AG09309 (cell line): ENCODE measurements at regions not wholly inside any gene's neighbourhood (a gene's known extent, or its start where the extent isn't known, plus 50 kb on each side); places are given as distances from the start of the nearest gene placed in this dataset.

Experiments used
- DNase-seq: peaks from one replicate; pipeline ENCODE4 v3.0.0-alpha.2; 2010; ENCODE audit warnings: low read depth
- H3K4me3 ChIP-seq: 2 replicates; pipeline ENCODE4 v1.5.1; 2011; ENCODE audit warnings: mild to moderate bottlenecking, low read depth, low read length, moderate library complexity; ENCODE audit not compliant: control insufficient read depth
- CTCF ChIP-seq: IDR thresholded peaks from 2 replicates; pipeline ENCODE4 v1.5.1; 2011; ENCODE audit warnings: mild to moderate bottlenecking, low read depth, low read length, inconsistent platforms; ENCODE audit not compliant: insufficient read depth, control insufficient read depth; ENCODE audit errors: missing control alignments

GRCh38 chr12:67579662-67580003 is 68.9 kb upstream of the DYRK2 start:
- no peak for DNase-seq
- no peak overlapping the region for H3K4me3 ChIP-seq
- no peak for TF ChIP-seq CTCF

GRCh38 chr12:67582238-67582834 is 66.2 kb upstream of the DYRK2 start:
- H3K4me3 ChIP-seq: no peak overlapping the region
- no peak for TF ChIP-seq CTCF
- DNase-seq: no peak

- no peak for DNase-seq
Measured at GRCh38 chr12:67582844-67583243, 65.7 kb upstream of the DYRK2 start.

GRCh38 chr12:67586951-67587350 is 61.6 kb upstream of the DYRK2 start:
- TF ChIP-seq CTCF: no peak
- DNase-seq: no peak
- no peak overlapping the region for H3K4me3 ChIP-seq

More at GRCh38 chr12:67582844-67583243, 65.7 kb upstream of the DYRK2 start:
- no peak overlapping the region for H3K4me3 ChIP-seq
- no peak for TF ChIP-seq CTCF

- no peak for TF ChIP-seq CTCF
- no peak overlapping the region for H3K4me3 ChIP-seq
- DNase-seq: no peak
Measured at GRCh38 chr12:67589078-67589477, 59.5 kb upstream of the DYRK2 start.

- TF ChIP-seq CTCF: no peak
Measured at GRCh38 chr12:67590149-67590790, 58.3 kb upstream of the DYRK2 start.

More at GRCh38 chr12:67590149-67590790, 58.3 kb upstream of the DYRK2 start:
- no peak overlapping the region for H3K4me3 ChIP-seq
- DNase-seq: no peak
